ENCODE measurements at regions not wholly inside any gene's neighbourhood (a gene's known extent, or its start where the extent isn't known, plus 50 kb on each side); places are given as distances from the start of the nearest gene placed in this dataset.
"Not testable (repeated sequence)": the region's sequence is repeated elsewhere in the genome, so short reads cannot be mapped to it uniquely, and the experiment has no call there.

- no peak for TF ChIP-seq CTCF (conservative IDR thresholded peaks at IDR 0.05)
- no peaks in the 10 kb centered on the region for H3K9me3 Mint-ChIP-seq
- no peak overlapping the region for H3K4me3 Mint-ChIP-seq
- no peaks in the 10 kb centered on the region for H3K27me3 Mint-ChIP-seq (ENCODE audit: low read depth)
- H3K27ac Mint-ChIP-seq (ENCODE audit: unreplicated experiment), result no peak overlapping the region
- peaks cover 14% of the 10 kb centered on the region for H3K4me1 Mint-ChIP-seq
- DNase-seq (ENCODE audit: low read depth, low spot score), result no peak
- no peaks in the 10 kb centered on the region for H3K36me3 Mint-ChIP-seq (ENCODE audit: low read depth)
Observed at GRCh38 chr6:14547284-14547998, 429.9 kb downstream of the CD83 start.

- Mint-ChIP-seq H3K27me3 (ENCODE audit: low read depth) (no peaks in the 10 kb centered on the region), H3K9me3 (no peaks in the 10 kb centered on the region), H3K4me1 (peaks cover 17% of the 10 kb centered on the region), H3K36me3 (ENCODE audit: low read depth) (no peaks in the 10 kb centered on the region), H3K4me3 (no peak overlapping the region), H3K27ac (ENCODE audit: unreplicated experiment) (no peak overlapping the region)
- TF ChIP-seq CTCF (conservative IDR thresholded peaks at IDR 0.05), result no peak
- DNase-seq (ENCODE audit: low read depth, low spot score), result peak; percentile 5
Observed at GRCh38 chr6:14549304-14549770, 431.8 kb downstream of the CD83 start.

- H3K4me3 Mint-ChIP-seq, result no peak overlapping the region
- no peak for TF ChIP-seq CTCF (conservative IDR thresholded peaks at IDR 0.05)
- no peaks in the 10 kb centered on the region for H3K27me3 Mint-ChIP-seq (ENCODE audit: low read depth)
Observed at GRCh38 chr6:14549871-14550270, 432.3 kb downstream of the CD83 start.

GRCh38 chr6:14550410-14550809 lies 432.8 kb downstream of the CD83 start:
- H3K27ac Mint-ChIP-seq (ENCODE audit: unreplicated experiment), result no peak overlapping the region
- no peak for TF ChIP-seq CTCF (conservative IDR thresholded peaks at IDR 0.05)
- no peak for DNase-seq (ENCODE audit: low read depth, low spot score)
- no peaks in the 10 kb centered on the region for H3K27me3 Mint-ChIP-seq (ENCODE audit: low read depth)
- peaks cover 17% of the 10 kb centered on the region for H3K4me1 Mint-ChIP-seq
- H3K4me3 Mint-ChIP-seq, result no peak overlapping the region
- no peaks in the 10 kb centered on the region for H3K36me3 Mint-ChIP-seq (ENCODE audit: low read depth)
- H3K9me3 Mint-ChIP-seq, result no peaks in the 10 kb centered on the region

More at GRCh38 chr6:14549871-14550270, 432.3 kb downstream of the CD83 start:
- Mint-ChIP-seq H3K36me3 (ENCODE audit: low read depth) (no peaks in the 10 kb centered on the region), H3K4me1 (peaks cover 17% of the 10 kb centered on the region), H3K9me3 (no peaks in the 10 kb centered on the region), H3K27ac (ENCODE audit: unreplicated experiment) (no peak overlapping the region)
- no peak for DNase-seq (ENCODE audit: low read depth, low spot score)

GRCh38 chr6:14550822-14551221 lies 433.2 kb downstream of the CD83 start:
- Mint-ChIP-seq H3K4me1 (peaks cover 17% of the 10 kb centered on the region), H3K27me3 (ENCODE audit: low read depth) (no peaks in the 10 kb centered on the region), H3K9me3 (no peaks in the 10 kb centered on the region), H3K4me3 (no peak overlapping the region), H3K27ac (ENCODE audit: unreplicated experiment) (no peak overlapping the region), H3K36me3 (ENCODE audit: low read depth) (no peaks in the 10 kb centered on the region)
- no peak for TF ChIP-seq CTCF (conservative IDR thresholded peaks at IDR 0.05)
- no peak for DNase-seq (ENCODE audit: low read depth, low spot score)

- H3K4me1 Mint-ChIP-seq, result peaks cover 17% of the 10 kb centered on the region
- not testable (repeated sequence) for H3K27ac Mint-ChIP-seq (ENCODE audit: unreplicated experiment); DNase-seq (ENCODE audit: low read depth, low spot score); H3K36me3 Mint-ChIP-seq (ENCODE audit: low read depth); H3K27me3 Mint-ChIP-seq (ENCODE audit: low read depth); H3K4me3 Mint-ChIP-seq; H3K9me3 Mint-ChIP-seq
Observed at GRCh38 chr6:14551601-14552000, 434.0 kb downstream of the CD83 start.
